ENCODE measurements at regions not wholly inside any gene's neighbourhood (a gene's known extent, or its start where the extent isn't known, plus 50 kb on each side); places are given as distances from the start of the nearest gene placed in this dataset.

DNA sequence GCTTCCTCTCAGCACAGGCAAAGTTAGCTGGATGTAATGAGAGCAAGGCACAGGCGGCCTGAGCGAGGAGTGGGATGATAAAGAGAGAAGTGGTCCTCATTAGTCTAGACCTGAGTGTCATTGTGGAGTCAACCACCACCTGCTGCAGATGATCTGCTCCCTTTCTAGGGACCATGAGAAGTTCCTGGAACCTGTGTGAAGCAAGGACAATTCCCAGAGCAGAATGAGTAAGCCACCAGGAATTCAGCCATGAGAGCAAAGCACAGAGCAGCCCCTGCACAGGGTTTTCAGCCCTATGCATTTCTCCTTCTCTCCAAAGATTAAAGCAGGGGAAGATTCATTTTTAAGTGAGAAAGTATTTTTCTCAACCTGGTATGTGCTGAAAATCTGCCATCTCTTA, 146.8 kb upstream of the SPEF2 start:
- Histone ChIP-seq H3K23me2 (ENCODE audit: low read depth, low read length) (no peaks in the 10 kb centered on the region), H2BK15ac (ENCODE audit: low read length) (no peak overlapping the region), H3K14ac (ENCODE audit: insufficient read length) (no peak overlapping the region), H3K27ac (ENCODE audit: low read depth, low read length) (no peak overlapping the region), H3K27me3 (replicated peaks in 1 of 4; ENCODE audit: control insufficient read depth in 3 of 4, extremely low read depth in 1 of 4, insufficient read depth in 3 of 4, low read length in 3 of 4) (no peaks in the 10 kb centered on the region), H4K20me1 (replicated peaks in 1 of 2; ENCODE audit: control insufficient read depth in 1 of 2, insufficient read depth in 2 of 2, low read length in 2 of 2) (no peaks in the 10 kb centered on the region), H2BK20ac (ENCODE audit: low read length) (no peak overlapping the region), H3K9ac (replicated peaks in 1 of 4; ENCODE audit: extremely low read depth in 1 of 4, low read depth in 3 of 4, low read length in 3 of 4) (no peak overlapping the region), H2BK5ac (ENCODE audit: low read depth, low read length) (no peak overlapping the region), H3K18ac (ENCODE audit: extremely low read depth, low read length) (no peak overlapping the region), H3K4ac (replicated peaks; ENCODE audit: insufficient read length, low read depth, low read length) (no peak overlapping the region), H2AFZ (ENCODE audit: low read length) (0 out of 2 replicates have a peak overlapping the region, but pooled peaks have one; percentile 47), H2BK120ac (replicated peaks; ENCODE audit: low read depth, low read length) (no peak overlapping the region), H3K79me1 (ENCODE audit: low read depth, low read length) (no peaks in the 10 kb centered on the region), H3K79me2 (ENCODE audit: control insufficient read depth in 1 of 2, insufficient read depth in 2 of 2, low read length in 2 of 2) (no peaks in the 10 kb centered on the region), H2BK12ac (ENCODE audit: low read depth, low read length) (no peak overlapping the region), H4K5ac (ENCODE audit: insufficient read length, low read depth, low read length) (no peak overlapping the region), H3K4me1 (replicated peaks in 1 of 4; ENCODE audit: control insufficient read depth in 3 of 4, insufficient read depth in 4 of 4, low read length in 3 of 4) (no peaks in the 10 kb centered on the region), H2AK5ac (ENCODE audit: low read depth, low read length) (peak overlapping the region; percentile 25; the same call in 1 of the 2 replicates), H3K23ac (ENCODE audit: insufficient read length) (no peak overlapping the region), H3K36me3 (ENCODE audit: control insufficient read depth in 2 of 4, insufficient read depth in 4 of 4, low read length in 3 of 4) (no peaks in the 10 kb centered on the region), H3K56ac (replicated peaks; ENCODE audit: insufficient read length, low read depth, low read length) (no peak overlapping the region), H4K8ac (ENCODE audit: extremely low read depth, insufficient read depth, low read length) (no peak overlapping the region), H3K9me3 (ENCODE audit: insufficient read depth in 2 of 2, low read depth in 1 of 2, low read length in 1 of 2) (no peaks in the 10 kb centered on the region), H4K91ac (replicated peaks; ENCODE audit: insufficient read length, low read length) (no peak overlapping the region), H3K4me3 (ENCODE audit: extremely low read depth in 1 of 4, insufficient read depth in 2 of 4, low read depth in 3 of 4, low read length in 4 of 4) (no peak overlapping the region), H3K4me2 (ENCODE audit: insufficient read depth in 1 of 2, low read depth in 2 of 2, low read length in 2 of 2) (no peak overlapping the region)
- ChIA-PET POLR2A (ENCODE audit: partially characterized antibody) (no interaction called here), CTCF (ENCODE audit: partially characterized antibody) (interaction anchor here (1.1 to 1.5 kb wide), 2 partner anchors 8 to 35 kb away, joined by 4 to 5 read pairs; no protein-coding TSS in a partner anchor)
- TF ChIP-seq POU5F1 (IDR thresholded peaks at IDR 0.05; ENCODE audit: low read depth, low read length) (no peak), GABPA (IDR thresholded peaks at IDR 0.05; ENCODE audit: borderline replicate concordance, insufficient read depth, low read length) (no peak), HDAC6 (IDR thresholded peaks at IDR 0.05; ENCODE audit: low read depth, low read length) (no peak), RXRA (IDR thresholded peaks at IDR 0.05; ENCODE audit: insufficient read depth, low read depth, low read length) (no peak), TCF12 (IDR thresholded peaks at IDR 0.05; ENCODE audit: low read depth, low read length) (no peak), SP4 (IDR thresholded peaks at IDR 0.05; ENCODE audit: low read length) (no peak), CREB1 (IDR thresholded peaks at IDR 0.05) (no peak), POLR2AphosphoS5 (IDR thresholded peaks at IDR 0.05; ENCODE audit: low read depth, low read length) (no peak), TEAD4 (IDR thresholded peaks at IDR 0.05; ENCODE audit: low read depth, low read length) (no peak)
- FAIRE-seq (no peak), DNase-seq (ENCODE audit: low read depth in 1 of 2, low spot score in 2 of 2) (no peak)
- WGBS, 2 experiments (ENCODE audit: extremely low coverage in 1 of 2, insufficient coverage in 1 of 2, insufficient read length in 1 of 2, insufficient replicate concordance in 2 of 2, low coverage in 1 of 2, low lambda C conversion rate in 2 of 2, missing lambda C conversion rate in 1 of 2): 92% methylated on average over 2 of the region's 2 CpGs; no CpG with 5 or more reads in 1 of the 2 experiments

Data from H1 (cell line).